ENCODE measurements at regions not wholly inside any gene's neighbourhood (a gene's known extent, or its start where the extent isn't known, plus 50 kb on each side); places are given as distances from the start of the nearest gene placed in this dataset.

GRCh38 chr2:196480653-196481323 is 158.7 kb upstream of the CCDC150 start:
- TF ChIP-seq GATA2 (IDR thresholded peaks at IDR 0.05; ENCODE audit: low read depth, low read length): no peak
- no peak for TF ChIP-seq GATA3 (IDR thresholded peaks at IDR 0.05; ENCODE audit: low read depth, low read length)

All from SH-SY5Y (cell line).